ENCODE measurements at regions not wholly inside any gene's neighbourhood (a gene's known extent, or its start where the extent isn't known, plus 50 kb on each side); places are given as distances from the start of the nearest gene placed in this dataset.

DNA sequence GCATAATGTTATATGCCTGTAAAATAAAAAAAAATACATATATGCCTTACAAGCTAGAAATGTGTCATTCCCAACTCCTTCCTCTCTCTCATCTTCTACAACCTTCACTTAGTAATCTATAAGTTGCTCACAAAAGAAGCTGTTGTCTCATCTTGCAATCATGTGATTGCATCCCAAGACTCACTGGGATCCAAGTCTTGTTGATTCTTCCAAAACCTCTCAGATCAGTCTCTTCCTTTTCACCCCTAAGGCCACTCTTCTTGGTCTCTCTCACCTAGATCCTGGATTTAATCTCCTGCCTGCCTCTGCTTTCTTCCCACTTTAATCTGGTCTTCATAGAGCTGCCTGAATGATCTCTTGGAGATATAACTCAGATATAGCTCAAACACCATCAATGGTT is 261.1 kb upstream of the NR4A3 start:
- no peak for DNase-seq

DNA sequence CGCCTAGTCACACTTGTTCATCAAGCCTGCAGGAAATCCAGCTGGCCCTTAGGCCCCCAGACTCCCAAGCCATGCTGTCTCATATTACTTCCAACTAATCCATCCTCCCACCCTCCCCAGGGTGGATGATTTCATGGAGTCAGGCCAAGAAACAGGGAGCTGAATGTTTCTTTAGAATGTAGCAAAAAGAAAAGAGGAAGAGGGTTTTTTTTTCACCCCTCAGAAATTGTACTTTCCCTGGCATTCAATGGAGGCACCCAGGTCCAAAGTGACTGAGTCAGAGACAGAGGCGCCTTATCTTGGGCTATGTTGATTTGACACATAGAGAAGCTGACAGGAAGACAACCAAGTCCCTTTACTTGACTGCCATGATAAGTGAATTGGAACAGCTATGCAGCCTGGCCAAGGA is 260.2 kb upstream of the NR4A3 start:
- DNase-seq, result no peak

DNA sequence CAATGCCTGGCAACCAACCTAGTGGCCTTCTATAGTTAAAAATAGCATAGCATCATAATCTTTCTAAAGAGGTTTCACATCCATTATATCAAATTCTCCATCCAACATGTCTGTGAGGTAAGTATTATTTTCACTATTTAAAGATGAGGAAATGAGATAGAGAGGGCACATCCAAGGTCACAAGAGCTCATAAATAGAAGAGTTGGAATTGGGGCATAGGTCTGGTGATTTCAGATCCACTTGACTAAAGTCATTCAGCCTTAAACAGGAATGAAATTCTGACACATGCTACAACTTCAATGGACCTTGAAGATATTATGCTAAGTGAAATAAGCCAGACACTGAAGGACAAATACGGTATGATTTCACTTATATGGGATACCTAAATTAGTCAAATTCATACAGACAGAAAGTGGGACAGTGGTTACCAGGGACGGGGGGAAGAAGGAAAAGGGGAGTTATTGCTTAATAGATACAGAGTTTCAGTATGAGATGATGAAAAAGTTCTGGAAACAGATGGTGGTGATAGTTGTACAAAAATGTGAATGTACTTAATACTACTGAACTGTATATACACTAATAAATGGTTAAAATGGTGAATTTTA is 259.6 kb upstream of the NR4A3 start:
- DNase-seq, result no peak

DNA sequence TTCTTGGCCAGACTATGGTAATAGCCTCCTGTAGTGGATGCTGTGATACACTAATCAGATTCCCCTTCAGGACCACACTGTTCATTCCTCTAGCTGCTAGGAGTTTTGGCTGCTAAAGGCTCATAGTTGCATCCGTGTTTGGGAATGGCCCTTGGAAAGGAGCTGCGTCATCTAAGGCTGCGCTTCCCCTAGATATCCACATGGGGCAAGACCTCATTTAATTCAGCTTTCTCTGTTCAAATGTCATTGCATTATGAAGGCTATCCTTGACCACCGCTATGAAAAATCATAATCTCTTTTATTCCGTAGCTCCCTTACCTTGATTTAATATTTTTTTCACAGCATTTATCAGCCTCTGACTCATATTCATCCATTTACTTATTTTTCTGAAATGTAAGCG is 258.3 kb upstream of the NR4A3 start:
- DNase-seq, result no peak

DNA sequence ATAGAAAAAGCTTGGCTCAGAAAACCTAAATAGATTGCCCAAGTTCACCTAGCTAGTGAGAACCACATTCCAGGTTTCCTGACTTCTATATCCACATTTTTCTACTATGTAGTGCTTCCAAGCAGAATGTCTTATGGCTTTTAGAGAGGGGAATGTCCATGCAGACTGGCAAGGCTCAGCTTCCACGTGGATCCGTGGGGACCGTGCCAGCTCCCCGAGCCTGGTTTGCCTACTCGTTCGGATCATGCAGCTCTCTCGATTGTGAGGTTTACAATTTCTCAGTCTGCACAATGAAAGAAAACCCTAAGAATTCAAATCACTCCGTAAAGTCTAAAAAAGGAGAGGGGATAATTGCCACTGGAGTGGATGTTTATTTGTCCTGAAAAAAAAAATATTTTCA is 256.5 kb upstream of the NR4A3 start:
- DNase-seq, result no peak

DNA sequence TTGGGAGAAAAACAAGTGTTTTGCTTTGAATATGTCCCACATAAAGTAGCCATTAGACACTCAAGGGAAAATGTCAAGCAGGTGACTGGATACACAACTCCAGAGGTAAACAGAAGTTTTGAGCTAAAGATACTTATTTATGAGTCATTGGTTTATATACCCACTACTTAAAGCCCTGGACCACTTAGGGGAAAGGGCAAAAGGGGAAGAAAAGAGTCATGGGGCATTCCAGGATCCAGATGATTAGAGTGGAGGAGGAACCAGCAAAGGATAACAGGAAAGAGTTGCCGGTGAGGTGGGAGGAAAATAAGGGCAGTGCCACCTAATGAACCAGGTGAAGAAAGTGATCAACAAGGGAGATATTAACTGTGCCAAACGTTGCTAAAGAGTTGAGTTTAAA is 254.2 kb upstream of the NR4A3 start:
- no peak for DNase-seq

DNA sequence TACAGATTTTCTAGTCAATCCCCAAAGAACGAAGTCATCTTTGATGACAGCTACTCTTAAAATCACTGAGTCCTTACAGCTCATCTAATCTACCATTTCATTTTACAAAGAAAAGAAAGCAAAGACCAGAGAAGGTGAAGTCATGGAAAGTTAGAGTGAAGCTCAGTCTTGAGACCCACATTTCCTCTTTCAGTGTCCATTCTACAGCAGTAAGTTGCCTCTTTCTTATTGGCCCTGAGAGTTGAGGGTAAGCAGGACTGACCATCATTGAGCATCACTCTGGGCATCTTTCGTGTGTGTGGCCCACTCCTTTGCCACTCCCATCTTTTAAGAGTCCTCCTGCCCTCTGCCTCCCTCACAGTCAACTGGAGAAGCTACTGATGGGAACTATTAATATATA is 251.8 kb upstream of the NR4A3 start:
- no peak for DNase-seq

DNA sequence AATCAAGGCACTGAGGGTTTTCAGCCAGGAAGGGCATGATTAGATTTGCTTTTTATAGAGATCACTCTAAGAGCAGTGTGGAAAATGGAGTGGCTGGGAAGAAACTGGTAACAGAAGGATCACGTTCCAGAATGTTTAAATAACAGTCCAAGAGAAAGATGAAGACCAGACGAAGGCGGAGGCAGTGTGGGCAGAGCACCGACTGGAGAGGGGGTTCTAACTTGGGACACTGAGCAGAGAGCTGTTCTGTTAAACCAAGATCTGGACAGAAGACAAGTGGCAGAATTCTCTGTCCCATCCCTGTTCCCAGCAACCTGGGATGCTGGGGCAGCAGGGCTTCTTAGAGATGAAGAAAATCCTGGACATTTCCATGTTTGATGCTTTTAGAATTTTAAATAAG is 249.1 kb upstream of the NR4A3 start:
- no peak for DNase-seq

DNA sequence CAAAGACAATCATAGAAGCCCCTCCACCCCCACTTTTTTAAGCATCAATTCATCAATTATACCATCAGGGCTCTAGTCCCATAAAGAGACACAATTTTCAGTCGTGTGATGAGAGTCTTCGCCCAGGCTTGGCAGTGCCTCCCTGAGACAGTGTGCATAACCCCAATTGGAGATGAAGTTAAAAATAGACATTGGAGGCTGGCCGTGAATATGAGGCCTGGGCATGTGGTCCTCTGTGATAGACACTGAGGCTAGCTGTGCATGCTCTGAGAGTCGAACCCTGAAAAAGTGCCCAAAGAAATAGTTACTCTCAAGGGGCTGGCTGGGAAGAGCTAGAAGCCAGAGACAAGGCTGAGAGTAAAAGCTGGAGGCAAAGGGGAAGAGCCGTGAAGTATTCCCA is 248.6 kb upstream of the NR4A3 start:
- DNase-seq, result no peak

DNA sequence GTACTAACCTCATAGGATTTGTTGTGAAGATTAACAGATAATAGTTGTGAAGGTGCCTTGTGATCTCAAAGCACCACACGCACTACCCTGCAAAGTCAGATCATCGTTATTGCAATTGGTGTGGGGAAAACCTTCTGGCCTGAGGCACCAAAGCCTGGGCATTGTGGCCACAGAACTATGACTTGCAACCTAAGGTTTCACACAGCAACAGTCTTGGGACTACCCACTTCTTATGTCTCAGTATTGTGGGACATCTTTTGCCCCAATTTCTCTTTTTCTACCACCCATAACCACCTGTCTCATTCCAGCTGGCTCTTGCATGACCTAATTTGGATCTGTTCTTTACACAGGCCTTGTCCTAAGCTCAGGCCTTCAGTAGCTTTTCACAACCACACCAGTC is 247.8 kb upstream of the NR4A3 start:
- DNase-seq, result no peak

DNA sequence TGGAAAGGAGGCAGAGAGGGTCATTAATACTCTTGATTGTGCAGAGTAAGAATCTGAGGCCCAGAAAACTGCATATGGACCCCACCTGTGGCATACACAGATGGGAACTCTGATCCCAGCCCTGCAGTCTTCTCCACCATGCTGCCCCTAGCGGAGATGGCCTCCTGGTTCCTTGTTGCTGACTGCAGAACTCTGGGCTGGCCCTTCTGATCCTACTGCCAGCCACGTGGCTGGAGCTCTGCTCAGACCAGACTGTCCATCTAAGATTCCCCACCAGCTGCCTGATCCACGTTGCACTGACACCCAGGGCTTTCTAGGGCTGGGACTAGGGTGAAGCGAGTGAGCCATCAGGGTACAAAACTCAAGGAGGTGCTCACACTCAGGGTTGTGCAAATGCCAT is 245.7 kb upstream of the NR4A3 start:
- DNase-seq, result no peak

DNA sequence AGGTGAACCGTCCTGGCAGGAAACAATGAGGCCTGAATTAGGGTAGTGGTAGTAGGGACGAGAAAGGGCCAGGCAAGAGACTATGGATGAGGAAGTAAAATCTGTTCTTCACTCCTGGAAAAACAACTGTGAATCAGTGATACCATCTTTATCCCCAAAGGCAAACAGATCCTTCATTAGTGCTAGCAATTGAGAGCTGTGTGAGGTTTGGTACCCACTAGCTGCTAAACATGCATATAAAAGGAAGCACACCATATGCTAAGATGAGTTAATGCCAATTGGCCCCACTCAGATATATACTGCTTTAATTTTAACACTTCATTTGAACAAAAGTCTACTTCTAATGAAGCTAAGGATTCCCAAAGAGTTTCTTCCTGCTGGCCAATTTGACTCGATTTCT is 244.8 kb upstream of the NR4A3 start:
- no peak for DNase-seq

DNA sequence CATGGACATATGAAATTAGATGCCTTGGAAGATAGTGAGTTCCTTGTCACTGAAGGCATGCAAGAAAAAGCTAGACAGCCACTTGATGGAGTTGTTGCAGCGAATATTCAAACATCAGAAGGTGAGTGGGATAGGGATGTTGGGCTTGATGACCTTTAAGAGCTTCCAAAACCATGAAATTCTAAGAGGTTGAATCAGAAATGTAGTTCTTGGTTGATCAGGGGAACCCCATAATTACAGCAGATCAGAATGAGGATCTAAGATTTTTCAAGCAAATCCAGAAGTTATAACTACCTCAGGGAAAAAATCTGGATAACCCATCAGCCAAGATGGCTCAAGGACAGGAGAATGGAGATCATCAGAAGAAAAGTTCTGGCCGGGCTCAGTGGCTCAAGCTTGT is 244.3 kb upstream of the NR4A3 start:
- no peak for DNase-seq

DNA sequence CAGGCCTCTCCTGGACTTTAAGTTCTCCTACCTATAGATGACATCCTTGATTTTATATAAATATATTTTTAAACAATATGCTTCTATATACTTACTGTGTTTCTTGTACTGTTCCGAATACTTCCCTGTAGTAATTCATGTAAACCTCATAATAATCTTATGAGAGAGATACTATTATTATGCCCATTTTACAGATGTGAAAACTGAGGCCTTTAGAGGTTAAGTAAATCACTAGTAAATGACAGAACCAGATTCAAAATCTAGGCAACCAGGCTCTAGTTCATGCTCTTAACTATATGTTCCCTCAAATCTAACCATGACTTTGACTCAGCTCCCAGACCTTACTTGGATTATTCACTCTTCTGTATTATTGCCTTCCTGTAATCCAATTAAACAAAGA is 243.0 kb upstream of the NR4A3 start:
- no peak for DNase-seq

DNA sequence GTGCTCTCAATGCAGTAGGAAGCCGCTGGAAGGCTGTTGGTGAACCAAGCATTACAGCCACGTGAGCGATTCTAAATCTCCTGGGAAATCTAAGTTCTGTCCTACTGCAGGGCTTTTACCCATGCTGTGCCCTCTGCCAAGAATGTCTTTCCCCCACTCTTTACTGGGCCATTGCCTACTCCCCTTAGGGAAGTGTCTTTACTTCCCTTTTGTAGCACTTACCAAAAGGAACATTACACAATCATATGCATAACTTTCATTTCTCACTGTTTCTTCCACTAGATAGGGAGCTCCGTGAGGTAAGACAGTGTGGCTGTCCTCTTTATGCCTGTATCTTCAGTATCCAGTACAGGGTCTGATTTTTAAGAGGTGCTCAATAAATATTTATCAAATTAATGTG is 241.7 kb upstream of the NR4A3 start:
- no peak for DNase-seq

DNA sequence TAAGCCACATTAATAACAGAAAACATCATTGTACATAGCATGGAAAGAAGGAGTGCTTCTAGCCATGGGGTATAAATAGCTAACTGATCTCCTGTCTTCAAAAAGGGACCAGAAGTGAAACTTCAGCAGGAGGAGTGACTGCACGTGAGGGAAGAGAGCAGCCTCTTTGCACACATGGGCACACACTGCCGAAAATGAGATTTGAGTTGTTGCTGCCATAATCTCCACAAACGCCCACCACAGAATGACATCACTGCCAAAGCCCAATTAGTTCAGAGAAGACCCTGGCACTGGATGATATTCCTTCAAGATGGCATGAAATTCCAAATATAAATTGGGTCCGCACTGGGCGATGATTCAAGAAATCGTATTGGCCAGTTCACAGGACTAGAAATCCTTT is 238.9 kb upstream of the NR4A3 start:
- DNase-seq, result no peak

DNA sequence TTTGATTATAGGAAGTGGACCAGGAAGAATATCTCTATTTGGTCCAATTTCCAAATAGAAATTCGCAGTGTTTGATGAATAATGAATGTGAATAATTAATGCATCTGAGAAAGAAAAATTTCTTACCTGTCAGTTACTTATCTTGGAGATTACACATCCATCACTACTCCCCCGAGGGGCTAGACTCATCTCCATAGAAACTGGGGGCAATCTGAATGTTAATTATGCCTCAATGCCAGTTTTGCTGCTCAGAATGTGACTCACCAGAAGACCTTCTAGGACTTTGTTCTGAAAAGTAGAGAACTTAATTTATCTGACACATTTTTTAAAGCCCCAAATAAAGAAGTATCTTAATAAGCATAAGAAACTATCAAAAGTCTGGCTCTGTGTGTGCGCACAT is 233.4 kb upstream of the NR4A3 start:
- no peak for DNase-seq

DNA sequence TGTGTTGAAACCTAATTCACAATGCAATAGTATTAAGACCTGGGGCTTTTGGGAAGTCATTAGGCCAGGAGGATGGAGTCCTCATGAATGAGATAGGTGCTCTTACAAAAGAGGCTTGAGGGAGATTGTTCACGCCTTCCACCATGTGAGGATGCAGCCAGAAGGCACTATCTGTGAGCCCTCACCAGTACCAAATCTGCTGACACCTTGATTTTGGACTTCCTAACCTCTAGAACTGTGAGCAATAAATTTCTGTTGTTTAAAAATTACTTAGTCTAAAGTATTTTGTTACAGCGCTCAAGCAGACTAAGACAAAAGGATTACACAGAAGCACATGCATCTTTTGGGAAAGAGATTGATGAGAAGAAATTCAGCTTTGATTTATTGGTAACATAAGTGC is 232.9 kb upstream of the NR4A3 start:
- no peak for DNase-seq

DNA sequence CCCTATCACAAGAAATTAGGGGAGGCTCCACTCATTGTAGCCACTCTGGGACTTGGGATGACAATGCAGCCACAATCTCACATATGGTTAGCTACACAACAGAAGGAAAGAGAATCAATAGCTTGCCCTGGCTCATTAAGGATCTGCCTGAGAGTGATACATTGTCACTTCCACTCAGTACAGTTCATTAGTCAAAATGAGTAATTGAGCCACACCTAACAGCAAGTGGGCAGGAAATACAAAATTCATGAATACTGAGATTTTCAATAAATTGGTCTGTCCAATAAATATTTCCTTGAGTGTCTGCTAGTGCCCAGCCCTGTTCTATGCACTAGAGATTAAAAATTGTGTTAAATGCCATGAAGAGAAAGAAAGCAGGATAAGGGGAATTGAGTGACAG is 231.3 kb upstream of the NR4A3 start:
- DNase-seq, result no peak

DNA sequence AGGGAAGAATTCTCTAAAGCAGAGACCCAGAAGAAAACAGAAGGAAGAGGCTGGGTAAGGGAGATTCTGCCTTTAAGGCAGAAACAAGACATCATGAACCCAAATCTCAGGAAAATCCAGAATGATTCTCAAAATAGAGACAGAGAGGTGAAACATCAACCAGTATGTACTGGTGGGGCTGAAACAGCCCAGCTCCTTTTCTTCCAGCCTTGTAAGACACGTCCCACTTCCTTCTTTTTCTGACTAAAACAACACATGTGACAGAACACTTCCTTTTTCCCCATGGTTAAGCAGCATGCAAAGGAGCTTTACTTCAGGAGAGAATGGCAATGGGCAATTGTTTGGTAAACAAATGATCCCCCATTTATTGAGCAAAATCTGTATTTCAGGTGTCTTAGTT is 230.8 kb upstream of the NR4A3 start:
- no peak for DNase-seq

DNA sequence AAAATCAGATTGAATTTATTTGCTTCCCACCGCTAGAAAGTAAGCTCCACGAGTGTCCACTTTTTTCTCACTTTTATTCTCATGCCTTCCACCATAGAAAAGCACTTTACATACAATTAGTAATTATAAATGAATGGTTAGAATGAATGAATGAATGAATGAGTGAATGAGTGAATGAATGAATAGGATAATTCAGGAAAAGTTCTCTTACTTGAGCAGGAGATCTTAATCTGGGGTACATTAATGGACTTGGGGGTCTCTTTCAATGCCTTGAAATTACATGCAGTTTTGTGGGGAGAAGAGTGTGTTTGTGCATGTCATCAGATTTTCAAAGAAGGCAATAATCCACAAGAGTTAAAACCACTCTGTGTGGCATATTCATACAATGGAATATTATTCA is 229.9 kb upstream of the NR4A3 start:
- no peak for DNase-seq

DNA sequence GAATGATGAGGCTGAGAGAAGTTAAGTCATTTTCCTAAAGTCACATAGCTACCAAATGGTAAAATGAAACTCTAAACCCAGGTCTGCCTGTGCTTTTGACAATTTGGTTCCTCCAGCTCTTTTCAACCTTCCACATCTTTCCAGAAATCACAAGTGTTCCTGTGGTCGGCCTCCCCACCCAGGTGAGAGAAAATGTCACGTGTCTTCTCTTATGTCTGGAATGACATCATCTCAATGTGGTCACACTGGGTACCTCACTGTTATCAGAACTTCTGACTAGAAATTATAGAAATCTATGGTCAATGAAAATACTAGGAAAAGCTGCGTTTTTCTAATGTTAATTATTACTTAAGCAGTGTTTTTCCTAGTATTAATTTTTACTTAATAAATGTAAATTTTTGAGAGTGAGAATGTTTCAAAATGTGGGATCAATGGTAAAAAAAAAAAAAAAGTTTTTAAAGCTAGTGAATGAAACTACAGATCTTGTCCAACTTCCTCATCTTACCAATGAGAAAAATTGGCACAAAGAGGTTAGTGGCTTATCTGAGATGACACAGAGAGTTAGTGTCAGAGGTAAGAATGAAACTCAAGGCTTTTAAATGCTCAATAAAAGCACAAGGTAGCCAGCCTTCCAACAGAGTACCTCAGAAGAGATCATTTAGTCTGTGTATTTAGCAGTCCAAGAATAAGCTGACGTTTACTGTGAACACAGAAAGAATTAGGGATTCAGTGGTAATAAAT is 228.7 kb upstream of the NR4A3 start:
- DNase-seq, result no peak

DNA sequence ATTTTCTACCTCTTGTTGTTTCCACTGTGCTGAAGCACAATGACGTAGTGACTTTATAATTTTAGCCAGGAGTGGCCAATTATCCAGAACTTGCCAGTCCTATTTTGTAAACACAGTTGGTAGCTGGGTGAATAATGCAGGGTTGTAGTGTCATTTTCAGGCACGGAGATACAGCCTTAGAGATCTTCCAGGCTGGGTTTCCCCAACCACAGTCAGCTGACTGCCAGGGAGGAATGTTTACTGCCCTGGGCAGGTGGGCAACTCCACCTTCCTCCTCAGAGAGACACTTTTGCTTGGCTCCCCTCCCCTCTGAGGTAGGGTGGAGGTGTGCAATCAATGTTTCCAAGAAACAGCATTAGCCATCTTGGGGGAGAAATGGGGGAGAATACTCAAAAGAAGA is 228.1 kb upstream of the NR4A3 start:
- DNase-seq, result no peak

DNA sequence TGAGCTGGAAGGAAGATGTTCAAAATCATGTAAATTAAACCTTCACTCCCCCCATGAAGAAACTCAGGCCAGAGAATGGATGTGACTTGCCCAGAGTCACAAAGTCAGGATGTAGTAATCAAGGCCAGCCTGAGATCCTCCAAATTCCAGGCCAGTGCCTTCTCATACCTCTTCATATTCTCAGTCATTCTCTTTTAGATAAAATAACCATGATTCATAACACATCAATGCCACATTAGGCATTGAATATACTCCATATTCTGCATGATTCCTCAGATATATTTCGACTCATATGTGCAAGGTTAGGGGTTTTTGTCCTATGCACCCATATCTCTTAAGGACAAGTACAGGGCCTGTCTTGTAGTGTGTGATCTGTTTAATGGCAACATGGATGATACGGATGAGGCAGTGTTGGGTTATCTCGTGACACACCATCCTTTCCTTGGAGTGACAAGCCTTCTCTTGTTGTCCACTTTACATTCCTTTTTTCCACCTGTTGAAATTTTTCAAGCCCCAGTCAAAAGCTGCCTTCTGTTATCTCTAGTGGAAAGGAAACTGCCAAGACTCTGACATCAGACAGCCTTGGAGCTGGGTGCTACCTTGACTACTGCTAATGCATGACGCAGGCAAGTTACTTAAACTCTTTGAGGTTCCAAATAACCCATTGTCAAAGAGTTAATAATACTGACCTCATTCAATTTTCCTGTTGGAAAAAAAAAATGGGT is 227.5 kb upstream of the NR4A3 start:
- DNase-seq, result no peak

DNA sequence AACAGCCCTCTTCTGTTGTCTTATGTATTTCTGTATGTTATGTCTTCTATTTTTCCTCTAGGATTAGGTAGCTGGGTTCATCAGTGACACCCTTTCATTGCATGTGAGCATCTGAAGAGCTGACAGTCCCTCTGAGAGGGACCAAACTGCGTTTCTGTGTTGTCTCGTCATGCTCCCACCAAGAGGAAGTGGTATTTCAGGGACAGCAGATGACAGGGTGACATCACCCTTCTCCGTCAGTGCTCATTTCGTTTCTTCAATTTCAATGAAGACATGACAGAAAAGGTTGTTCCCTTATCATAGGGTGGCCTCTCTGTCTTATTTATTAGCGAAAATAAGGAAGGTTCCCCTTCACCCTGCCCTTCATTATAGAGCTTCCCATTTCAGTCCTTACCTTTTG is 225.9 kb upstream of the NR4A3 start:
- DNase-seq, result no peak

Measured in activated naive CD4-positive, alpha-beta T cell (primary cell).